Loucy (cell line): ENCODE measurements at regions not wholly inside any gene's neighbourhood (a gene's known extent, or its start where the extent isn't known, plus 50 kb on each side); places are given as distances from the start of the nearest gene placed in this dataset.

Source experiments
- H2AFZ ChIP-seq: fragments of 200-600 bp; sonication (generic); 2 replicates; pipeline ENCODE4 v1.6.0; 2016; ENCODE audit warnings: antibody characterized with exemption, mild to moderate bottlenecking, low read length, moderate library complexity
- H3F3A ChIP-seq: fragments of 200-600 bp; 2 replicates; pipeline ENCODE4 v1.6.0; 2016; ENCODE audit warnings: antibody characterized with exemption, low read depth, mild to moderate bottlenecking
- H3K27me3 ChIP-seq: fragments of 200-600 bp; sonication (generic); 2 replicates; pipeline ENCODE4 v1.6.1; 2014; ENCODE audit warnings: low read length, mild to moderate bottlenecking; ENCODE audit not compliant: insufficient read depth, poor library complexity, severe bottlenecking
- H3K36me3 ChIP-seq: fragments of 200-600 bp; sonication (generic); 2 replicates; pipeline ENCODE4 v1.6.1; 2016; ENCODE audit warnings: low read length; ENCODE audit not compliant: insufficient read depth
- H3K4me1 ChIP-seq: fragments of 200-600 bp; sonication (generic); 2 replicates; pipeline ENCODE4 v1.5.1; 2014; ENCODE audit warnings: low read length, mild to moderate bottlenecking; ENCODE audit not compliant: insufficient read depth, poor library complexity, severe bottlenecking
- H3K4me2 ChIP-seq: fragments of 200-600 bp; sonication (generic); 2 replicates; pipeline ENCODE4 v1.6.0; 2014; ENCODE audit warnings: antibody characterized with exemption, low read length, low read depth, mild to moderate bottlenecking; ENCODE audit not compliant: poor library complexity, severe bottlenecking
- H3K4me3 ChIP-seq: fragments of 200-600 bp; sonication (generic); 2 replicates; pipeline ENCODE4 v1.5.1; 2014; ENCODE audit warnings: low read length, mild to moderate bottlenecking, mixed read lengths; ENCODE audit not compliant: poor library complexity, severe bottlenecking
- H3K79me2 ChIP-seq: fragments of 200-600 bp; sonication (generic); 2 replicates; pipeline ENCODE4 v1.6.1; 2014; ENCODE audit warnings: low read length; ENCODE audit not compliant: insufficient read depth
- H3K9ac ChIP-seq: fragments of 200-600 bp; sonication (generic); 2 replicates; pipeline ENCODE4 v1.6.0; 2014; ENCODE audit warnings: mild to moderate bottlenecking, low read depth, low read length, moderate library complexity; ENCODE audit not compliant: poor library complexity, severe bottlenecking
- H3K9me2 ChIP-seq: fragments of 200-600 bp; sonication (generic); replicated peaks from 2 replicates; pipeline ENCODE4 v1.6.1; 2016; ENCODE audit warnings: low read depth, low read length, mixed read lengths
- H3K9me3 ChIP-seq: fragments of 200-600 bp; sonication (generic); 2 replicates; pipeline ENCODE4 v1.6.1; 2014; ENCODE audit warnings: mild to moderate bottlenecking, antibody characterized with exemption, low read length, low read depth; ENCODE audit not compliant: insufficient read depth
- H4K20me1 ChIP-seq: fragments of 200-600 bp; sonication (generic); 2 replicates; pipeline ENCODE4 v1.6.0; 2014; ENCODE audit warnings: antibody characterized with exemption, low read length, mild to moderate bottlenecking; ENCODE audit not compliant: insufficient read depth, poor library complexity, severe bottlenecking
- CTCF ChIP-seq: fragments of 200-600 bp; sonication (generic); conservative IDR thresholded peaks from 2 replicates; pipeline ENCODE4 v1.5.1; 2014; ENCODE audit warnings: mild to moderate bottlenecking, antibody characterized with exemption, low read length
- EZH2phosphoT487 ChIP-seq: fragments of 200-600 bp; IDR thresholded peaks from 2 replicates; pipeline ENCODE4 v1.6.1; 2018; ENCODE audit warnings: antibody characterized with exemption, mild to moderate bottlenecking, moderate library complexity, borderline replicate concordance

DNA sequence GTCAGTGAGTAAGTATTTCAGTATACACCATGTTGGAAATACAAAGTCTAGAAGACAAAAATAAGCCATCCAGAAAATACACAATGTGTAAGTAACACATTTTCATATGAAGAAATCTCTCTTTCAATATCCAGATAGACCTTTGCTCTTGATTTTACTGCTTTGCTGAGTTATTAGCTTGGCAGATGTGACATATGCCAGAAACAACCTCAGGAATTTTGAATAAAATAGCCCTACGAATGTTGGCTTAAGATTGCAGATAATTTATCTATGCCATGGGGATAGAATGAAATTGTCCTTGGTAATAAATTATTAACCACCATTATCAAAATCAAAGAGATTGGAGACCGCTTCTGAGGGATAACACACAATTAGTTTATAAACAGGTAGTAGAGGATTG, 1036.9 kb upstream of the EPHA7 start:
- no peaks in the 10 kb centered on the region for H3K9me2 ChIP-seq
- no peaks in the 10 kb centered on the region for H3K36me3 ChIP-seq
- H2AFZ ChIP-seq: no peak overlapping the region
- H3K27me3 ChIP-seq: no peaks in the 10 kb centered on the region
- no peaks in the 10 kb centered on the region for H4K20me1 ChIP-seq
- no peaks in the 10 kb centered on the region for H3K9me3 ChIP-seq
- no peak overlapping the region for H3K4me2 ChIP-seq
- TF ChIP-seq CTCF (no peak), EZH2phosphoT487 (no peak)
- no peaks in the 10 kb centered on the region for H3K79me2 ChIP-seq
- no peaks in the 10 kb centered on the region for H3F3A ChIP-seq
- H3K9ac ChIP-seq: no peak overlapping the region
- no peak overlapping the region for H3K4me3 ChIP-seq
- H3K4me1 ChIP-seq: no peaks in the 10 kb centered on the region

- H3K36me3 ChIP-seq: no peaks in the 10 kb centered on the region
- no peaks in the 10 kb centered on the region for H3K79me2 ChIP-seq
- no peaks in the 10 kb centered on the region for H3K27me3 ChIP-seq
- no peaks in the 10 kb centered on the region for H3K9me2 ChIP-seq
- no peaks in the 10 kb centered on the region for H4K20me1 ChIP-seq
- H3K4me1 ChIP-seq: no peaks in the 10 kb centered on the region
- H3K4me3 ChIP-seq: no peak overlapping the region
- no peaks in the 10 kb centered on the region for H3K9me3 ChIP-seq
- TF ChIP-seq EZH2phosphoT487: no peak
- TF ChIP-seq CTCF: no peak
- H3K9ac ChIP-seq: no peak overlapping the region
- H3K4me2 ChIP-seq: no peak overlapping the region
- no peak overlapping the region for H2AFZ ChIP-seq
- no peaks in the 10 kb centered on the region for H3F3A ChIP-seq
Measured at GRCh38 chr6:94454231-94454630, 1034.9 kb upstream of the EPHA7 start.

GRCh38 chr6:94446120-94446519, 1026.8 kb upstream of the EPHA7 start:
- Histone ChIP-seq H4K20me1 (no peaks in the 10 kb centered on the region), H3K36me3 (no peaks in the 10 kb centered on the region), H3K79me2 (no peaks in the 10 kb centered on the region), H3F3A (no peaks in the 10 kb centered on the region), H3K4me3 (no peak overlapping the region), H3K9me2 (no peaks in the 10 kb centered on the region), H2AFZ (no peak overlapping the region), H3K9me3 (no peaks in the 10 kb centered on the region), H3K4me2 (no peak overlapping the region), H3K9ac (no peak overlapping the region), H3K4me1 (no peaks in the 10 kb centered on the region), H3K27me3 (no peaks in the 10 kb centered on the region)
- TF ChIP-seq EZH2phosphoT487 (no peak), CTCF (no peak)
